Loucy (cell line): ENCODE measurements at regions not wholly inside any gene's neighbourhood (a gene's known extent, or its start where the extent isn't known, plus 50 kb on each side); places are given as distances from the start of the nearest gene placed in this dataset.

Experiments
- H2AFZ ChIP-seq: fragments of 200-600 bp; sonication (generic); 2 replicates; pipeline ENCODE4 v1.6.0; 2016; ENCODE audit warnings: antibody characterized with exemption, mild to moderate bottlenecking, low read length, moderate library complexity
- H3F3A ChIP-seq: fragments of 200-600 bp; 2 replicates; pipeline ENCODE4 v1.6.0; 2016; ENCODE audit warnings: antibody characterized with exemption, low read depth, mild to moderate bottlenecking
- H3K27me3 ChIP-seq: fragments of 200-600 bp; sonication (generic); 2 replicates; pipeline ENCODE4 v1.6.1; 2014; ENCODE audit warnings: low read length, mild to moderate bottlenecking; ENCODE audit not compliant: insufficient read depth, poor library complexity, severe bottlenecking
- H3K36me3 ChIP-seq: fragments of 200-600 bp; sonication (generic); 2 replicates; pipeline ENCODE4 v1.6.1; 2016; ENCODE audit warnings: low read length; ENCODE audit not compliant: insufficient read depth
- H3K4me1 ChIP-seq: fragments of 200-600 bp; sonication (generic); 2 replicates; pipeline ENCODE4 v1.5.1; 2014; ENCODE audit warnings: low read length, mild to moderate bottlenecking; ENCODE audit not compliant: insufficient read depth, poor library complexity, severe bottlenecking
- H3K4me2 ChIP-seq: fragments of 200-600 bp; sonication (generic); 2 replicates; pipeline ENCODE4 v1.6.0; 2014; ENCODE audit warnings: antibody characterized with exemption, low read length, low read depth, mild to moderate bottlenecking; ENCODE audit not compliant: poor library complexity, severe bottlenecking
- H3K4me3 ChIP-seq: fragments of 200-600 bp; sonication (generic); 2 replicates; pipeline ENCODE4 v1.5.1; 2014; ENCODE audit warnings: low read length, mild to moderate bottlenecking, mixed read lengths; ENCODE audit not compliant: poor library complexity, severe bottlenecking
- H3K79me2 ChIP-seq: fragments of 200-600 bp; sonication (generic); 2 replicates; pipeline ENCODE4 v1.6.1; 2014; ENCODE audit warnings: low read length; ENCODE audit not compliant: insufficient read depth
- H3K9ac ChIP-seq: fragments of 200-600 bp; sonication (generic); 2 replicates; pipeline ENCODE4 v1.6.0; 2014; ENCODE audit warnings: mild to moderate bottlenecking, low read depth, low read length, moderate library complexity; ENCODE audit not compliant: poor library complexity, severe bottlenecking
- H3K9me2 ChIP-seq: fragments of 200-600 bp; sonication (generic); replicated peaks from 2 replicates; pipeline ENCODE4 v1.6.1; 2016; ENCODE audit warnings: low read depth, low read length, mixed read lengths
- H3K9me3 ChIP-seq: fragments of 200-600 bp; sonication (generic); 2 replicates; pipeline ENCODE4 v1.6.1; 2014; ENCODE audit warnings: mild to moderate bottlenecking, antibody characterized with exemption, low read length, low read depth; ENCODE audit not compliant: insufficient read depth
- H4K20me1 ChIP-seq: fragments of 200-600 bp; sonication (generic); 2 replicates; pipeline ENCODE4 v1.6.0; 2014; ENCODE audit warnings: antibody characterized with exemption, low read length, mild to moderate bottlenecking; ENCODE audit not compliant: insufficient read depth, poor library complexity, severe bottlenecking
- EZH2phosphoT487 ChIP-seq: fragments of 200-600 bp; IDR thresholded peaks from 2 replicates; pipeline ENCODE4 v1.6.1; 2018; ENCODE audit warnings: antibody characterized with exemption, mild to moderate bottlenecking, moderate library complexity, borderline replicate concordance
- TF ChIP-seq, protein P1 (sequence below): fragments of 200-600 bp; sonication (generic); conservative IDR thresholded peaks from 2 replicates; pipeline ENCODE4 v1.5.1; 2014; ENCODE audit warnings: mild to moderate bottlenecking, antibody characterized with exemption, low read length

DNA sequence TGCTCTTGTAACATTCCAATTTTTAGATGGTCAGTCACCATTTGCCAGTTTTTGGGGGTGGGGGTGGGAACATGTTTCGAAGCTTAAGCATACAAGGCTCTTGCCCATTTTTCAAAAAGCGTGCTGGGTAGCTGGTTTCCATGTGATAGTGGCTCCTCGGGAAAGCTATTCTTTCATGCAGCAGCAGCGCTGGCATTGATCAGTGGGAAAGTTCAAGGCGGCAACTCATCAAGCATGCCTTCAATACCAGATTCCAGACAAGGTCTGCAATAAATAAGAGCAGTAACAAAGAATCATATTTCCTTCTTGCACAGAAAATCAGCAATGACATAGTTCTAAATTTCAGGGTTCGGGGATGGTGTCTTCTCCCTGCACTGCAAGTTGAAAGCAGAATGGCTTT is 133.5 kb upstream of the ONECUT1 start:
- Histone ChIP-seq H3K27me3 (no peaks in the 10 kb centered on the region), H3K36me3 (no peaks in the 10 kb centered on the region), H3K4me3 (no peak overlapping the region), H3F3A (no peaks in the 10 kb centered on the region), H3K4me1 (no peaks in the 10 kb centered on the region), H2AFZ (no peak overlapping the region), H3K9ac (no peak overlapping the region), H3K9me2 (no peaks in the 10 kb centered on the region), H3K79me2 (no peaks in the 10 kb centered on the region), H3K4me2 (no peak overlapping the region), H4K20me1 (no peaks in the 10 kb centered on the region), H3K9me3 (no peaks in the 10 kb centered on the region)
- TF ChIP-seq, protein P1, sequence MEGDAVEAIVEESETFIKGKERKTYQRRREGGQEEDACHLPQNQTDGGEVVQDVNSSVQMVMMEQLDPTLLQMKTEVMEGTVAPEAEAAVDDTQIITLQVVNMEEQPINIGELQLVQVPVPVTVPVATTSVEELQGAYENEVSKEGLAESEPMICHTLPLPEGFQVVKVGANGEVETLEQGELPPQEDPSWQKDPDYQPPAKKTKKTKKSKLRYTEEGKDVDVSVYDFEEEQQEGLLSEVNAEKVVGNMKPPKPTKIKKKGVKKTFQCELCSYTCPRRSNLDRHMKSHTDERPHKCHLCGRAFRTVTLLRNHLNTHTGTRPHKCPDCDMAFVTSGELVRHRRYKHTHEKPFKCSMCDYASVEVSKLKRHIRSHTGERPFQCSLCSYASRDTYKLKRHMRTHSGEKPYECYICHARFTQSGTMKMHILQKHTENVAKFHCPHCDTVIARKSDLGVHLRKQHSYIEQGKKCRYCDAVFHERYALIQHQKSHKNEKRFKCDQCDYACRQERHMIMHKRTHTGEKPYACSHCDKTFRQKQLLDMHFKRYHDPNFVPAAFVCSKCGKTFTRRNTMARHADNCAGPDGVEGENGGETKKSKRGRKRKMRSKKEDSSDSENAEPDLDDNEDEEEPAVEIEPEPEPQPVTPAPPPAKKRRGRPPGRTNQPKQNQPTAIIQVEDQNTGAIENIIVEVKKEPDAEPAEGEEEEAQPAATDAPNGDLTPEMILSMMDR: no peak
- TF ChIP-seq EZH2phosphoT487: no peak

DNA sequence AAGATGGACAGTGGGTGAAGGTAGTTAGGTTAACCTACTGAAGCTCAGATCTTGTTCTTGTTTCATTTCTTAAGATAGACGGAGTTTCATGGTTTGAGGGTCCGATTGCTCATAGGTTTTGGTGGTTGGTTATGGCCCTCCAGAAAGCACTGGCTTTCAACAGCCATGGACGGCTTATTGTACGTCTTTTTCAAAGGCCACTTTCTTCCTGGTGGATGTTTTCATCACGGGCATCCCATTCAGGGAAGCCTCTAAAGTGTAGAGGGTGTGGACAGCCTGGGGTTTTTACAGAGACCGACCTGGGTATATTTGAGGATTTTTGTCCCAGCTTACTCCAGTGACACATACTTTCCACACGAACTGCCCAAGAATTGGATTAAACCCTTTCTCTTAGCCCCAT is 132.7 kb upstream of the ONECUT1 start:
- H3K4me3 ChIP-seq: no peak overlapping the region
- no peaks in the 10 kb centered on the region for H4K20me1 ChIP-seq
- TF ChIP-seq, protein P1: no peak
- no peak for TF ChIP-seq EZH2phosphoT487

DNA sequence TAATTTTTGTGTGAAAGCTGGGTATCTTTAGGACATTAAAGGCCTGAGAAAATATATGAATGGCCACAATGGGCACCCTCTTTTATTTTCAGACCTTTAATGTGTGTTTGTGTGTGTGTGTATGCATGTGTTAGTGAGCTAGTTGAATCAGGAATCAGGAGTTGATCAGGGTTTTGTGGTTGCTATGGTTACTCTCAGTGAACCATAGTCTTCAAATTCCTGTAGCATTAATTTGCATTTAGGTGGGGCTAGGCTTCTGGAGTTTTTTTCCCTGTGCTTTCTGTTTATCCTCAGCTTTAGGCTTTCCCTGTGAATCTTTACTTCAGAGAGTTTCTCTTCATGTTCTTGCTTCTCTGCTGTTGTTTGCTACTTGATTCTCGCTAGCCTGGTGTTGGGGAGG is 122.0 kb upstream of the ONECUT1 start:
- Histone ChIP-seq H3K79me2 (no peaks in the 10 kb centered on the region), H3K9ac (no peak overlapping the region), H3K9me3 (no peaks in the 10 kb centered on the region; the same call in 1 of the 2 replicates), H3K9me2 (no peaks in the 10 kb centered on the region), H3F3A (no peaks in the 10 kb centered on the region), H2AFZ (no peak overlapping the region), H4K20me1 (no peaks in the 10 kb centered on the region), H3K4me1 (no peaks in the 10 kb centered on the region), H3K36me3 (no peaks in the 10 kb centered on the region), H3K4me3 (no peak overlapping the region), H3K27me3 (no peaks in the 10 kb centered on the region), H3K4me2 (no peak overlapping the region)
- no peak for TF ChIP-seq EZH2phosphoT487
- TF ChIP-seq, protein P1: no peak

More for the DNA sequence above, 132.7 kb upstream of the ONECUT1 start:
- Histone ChIP-seq H2AFZ (no peak overlapping the region), H3K9me2 (no peaks in the 10 kb centered on the region), H3K4me1 (no peaks in the 10 kb centered on the region), H3K4me2 (no peak overlapping the region), H3K36me3 (no peaks in the 10 kb centered on the region), H3F3A (no peaks in the 10 kb centered on the region), H3K9me3 (no peaks in the 10 kb centered on the region), H3K79me2 (no peaks in the 10 kb centered on the region), H3K27me3 (no peaks in the 10 kb centered on the region), H3K9ac (no peak overlapping the region)
